Lower lobe of right lung (tissue), 2 donors: ENCODE measurements at regions not wholly inside any gene's neighbourhood (a gene's known extent, or its start where the extent isn't known, plus 50 kb on each side); places are given as distances from the start of the nearest gene placed in this dataset.
A peak's percentile ranks its signal among the peaks of the same experiment; 100 is the strongest.

Experiments used
- ATAC-seq, 2 donors: fragments of 200-7000 bp; cut with Tn5 transposase; one replicate each; pipeline ENCODE4 v1.9.1; 2020 to 2022; ENCODE audit warnings: mild to moderate bottlenecking in 2 of 2, moderate library complexity in 2 of 2
- DNase-seq: peaks from one replicate; pipeline ENCODE4 v3.0.0-alpha.2; 2020
- H3K27ac ChIP-seq: fragments of 200-600 bp; one replicate; pipeline ENCODE4 v1.8.0; 2022
- H3K27me3 ChIP-seq: fragments of 200-600 bp; one replicate; pipeline ENCODE4 v1.8.0; 2022; ENCODE audit warnings: low read depth
- H3K36me3 ChIP-seq: fragments of 200-600 bp; one replicate; pipeline ENCODE4 v1.8.0; 2022; ENCODE audit warnings: mild to moderate bottlenecking
- H3K4me1 ChIP-seq: fragments of 200-600 bp; one replicate; pipeline ENCODE4 v1.8.0; 2022
- H3K4me3 ChIP-seq: fragments of 200-600 bp; one replicate; pipeline ENCODE4 v1.8.0; 2022; ENCODE audit warnings: mild to moderate bottlenecking
- H3K9me3 ChIP-seq: fragments of 200-600 bp; one replicate; pipeline ENCODE4 v1.8.0; 2022
- CTCF ChIP-seq: fragments of 200-600 bp; IDR thresholded peaks from one replicate; pipeline ENCODE4 v1.8.0; 2022; ENCODE audit warnings: antibody characterized with exemption, mild to moderate bottlenecking
- intact Hi-C: fragments of 100-400 bp; cut with DNase I; formaldehyde crosslinking; loops from one replicate; pipeline ENCODE4 v1.11.0; 2022
- donor health status: DM: no; HTN: yes; CAD: no; lungs with severe emphysema.

GRCh38 chr12:45587877-45588533 is 141.5 kb upstream of the ARID2 start:
- DNase-seq (no peak), ATAC-seq (peak in 1 of 2 donors; percentile 26)
- H3K27me3 ChIP-seq: no peaks in the 10 kb centered on the region
- H3K4me3 ChIP-seq: no peak overlapping the region
- H3K36me3 ChIP-seq: no peaks in the 10 kb centered on the region
- TF ChIP-seq CTCF: no peak
- intact Hi-C loops: no loop called here
- no peak overlapping the region for H3K27ac ChIP-seq
- no peaks in the 10 kb centered on the region for H3K9me3 ChIP-seq
- H3K4me1 ChIP-seq: no peaks in the 10 kb centered on the region

GRCh38 chr12:45590646-45591045 is 138.9 kb upstream of the ARID2 start:
- Histone ChIP-seq H3K36me3 (no peaks in the 10 kb centered on the region), H3K4me3 (no peak overlapping the region), H3K27me3 (no peaks in the 10 kb centered on the region), H3K4me1 (no peaks in the 10 kb centered on the region), H3K9me3 (no peaks in the 10 kb centered on the region), H3K27ac (no peak overlapping the region)
- DNase-seq: no peak
- intact Hi-C loops: no loop called here
- no peak for ATAC-seq
- TF ChIP-seq CTCF: no peak

DNA sequence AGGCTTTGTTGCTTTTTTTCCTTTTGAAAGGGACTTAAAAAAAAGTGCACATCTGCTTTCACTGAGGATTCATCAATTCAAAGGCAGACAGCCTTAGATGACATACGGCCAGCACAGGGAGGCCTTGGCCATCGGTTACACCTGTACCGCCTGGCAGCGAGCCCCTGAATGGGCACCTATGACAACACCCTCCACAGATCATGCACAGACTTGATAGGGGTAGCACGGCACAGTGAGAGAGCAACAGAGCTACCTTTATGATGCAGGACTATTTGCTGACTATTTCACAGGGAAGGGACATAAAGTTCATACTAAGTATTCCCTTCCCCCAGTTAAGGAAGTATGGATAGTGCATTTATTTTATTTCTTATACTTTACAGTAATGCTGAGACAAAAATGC is 137.9 kb upstream of the ARID2 start:
- no peak for DNase-seq
- Histone ChIP-seq H3K4me3 (no peak overlapping the region), H3K4me1 (no peaks in the 10 kb centered on the region), H3K27me3 (no peaks in the 10 kb centered on the region), H3K27ac (no peak overlapping the region), H3K9me3 (no peaks in the 10 kb centered on the region), H3K36me3 (no peaks in the 10 kb centered on the region)
- TF ChIP-seq CTCF: no peak
- ATAC-seq: no peak
- intact Hi-C loops: no loop called here

DNA sequence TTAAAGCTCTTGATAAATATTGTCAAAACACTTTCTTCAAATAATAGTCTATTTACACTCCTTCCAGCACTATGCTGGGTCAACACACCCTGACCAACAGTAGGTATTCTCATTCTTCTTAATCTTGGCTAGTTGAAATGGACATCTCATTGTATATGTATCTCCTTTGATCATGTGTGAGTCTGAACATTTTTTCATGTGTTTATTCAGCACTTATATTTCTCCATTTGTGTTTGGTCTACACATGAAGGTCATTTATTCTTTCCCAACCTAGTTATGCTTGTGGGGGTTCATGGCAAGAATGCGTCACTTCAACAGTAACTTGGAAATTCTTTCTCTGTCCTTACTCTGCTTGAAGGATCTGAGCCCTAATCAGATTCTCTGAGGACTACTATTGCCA is 133.1 kb upstream of the ARID2 start:
- DNase-seq (no peak), ATAC-seq (no peak)
- no peaks in the 10 kb centered on the region for H3K4me1 ChIP-seq
- no peaks in the 10 kb centered on the region for H3K27me3 ChIP-seq
- intact Hi-C loops: no loop called here
- H3K9me3 ChIP-seq: no peaks in the 10 kb centered on the region
- H3K27ac ChIP-seq: no peak overlapping the region
- H3K36me3 ChIP-seq: no peaks in the 10 kb centered on the region
- TF ChIP-seq CTCF: no peak
- no peak overlapping the region for H3K4me3 ChIP-seq

DNA sequence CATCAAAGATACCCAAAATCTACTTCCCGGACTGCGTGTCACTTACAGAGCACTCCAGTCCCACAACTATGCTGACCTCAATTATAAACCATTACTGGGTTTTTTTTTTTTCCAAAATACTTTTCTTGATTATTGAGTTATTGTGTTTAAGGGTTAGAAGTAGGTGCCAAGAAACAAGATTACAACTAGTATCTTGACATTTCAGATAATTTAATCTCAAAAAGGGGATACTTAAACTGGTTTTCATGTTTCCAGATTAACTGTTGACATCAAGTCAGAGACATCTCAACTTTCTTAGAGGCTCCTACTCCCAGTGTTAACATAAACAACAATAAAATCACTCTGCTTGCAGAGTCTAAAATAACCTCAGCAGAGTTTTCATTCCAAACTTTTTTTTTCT is 131.2 kb upstream of the ARID2 start:
- DNase-seq (no peak), ATAC-seq (no peak)
- Histone ChIP-seq H3K9me3 (no peaks in the 10 kb centered on the region), H3K27me3 (no peaks in the 10 kb centered on the region), H3K4me1 (no peaks in the 10 kb centered on the region), H3K36me3 (no peaks in the 10 kb centered on the region), H3K4me3 (no peak overlapping the region), H3K27ac (no peak overlapping the region)
- TF ChIP-seq CTCF: no peak
- intact Hi-C loops: no loop called here
